GM19463 (cell line): ENCODE measurements at regions not wholly inside any gene's neighbourhood (a gene's known extent, or its start where the extent isn't known, plus 50 kb on each side); places are given as distances from the start of the nearest gene placed in this dataset.
"Not testable (repeated sequence)": the region's sequence is repeated elsewhere in the genome, so short reads cannot be mapped to it uniquely, and the experiment has no call there.

ENCODE experiments used
- ATAC-seq: cut with Tn5 transposase; IDR thresholded peaks from one replicate; pipeline ENCODE4 v1.9.1; 2021; ENCODE audit warnings: mild to moderate bottlenecking, moderate library complexity; ENCODE audit not compliant: unreplicated experiment

- ATAC-seq = no peak
Measured at GRCh38 chr17:71494062-71494855, 626.6 kb upstream of the SOX9 start.

- ATAC-seq = no peak
Measured at GRCh38 chr17:71495420-71495819, 625.4 kb upstream of the SOX9 start.

- no peak for ATAC-seq
Measured at GRCh38 chr17:71496552-71496951, 624.3 kb upstream of the SOX9 start.

GRCh38 chr17:71500761-71501555 is 619.9 kb upstream of the SOX9 start:
- ATAC-seq = no peak

- ATAC-seq = no peak
Measured at GRCh38 chr17:71501711-71502110, 619.1 kb upstream of the SOX9 start.

GRCh38 chr17:71502443-71502842 is 618.4 kb upstream of the SOX9 start:
- ATAC-seq = no peak

GRCh38 chr17:71503710-71504465 is 616.9 kb upstream of the SOX9 start:
- ATAC-seq = no peak

GRCh38 chr17:71505200-71505599 is 615.6 kb upstream of the SOX9 start:
- no peak for ATAC-seq

GRCh38 chr17:71505981-71506380 is 614.8 kb upstream of the SOX9 start:
- ATAC-seq = no peak

- no peak for ATAC-seq
Measured at GRCh38 chr17:71511266-71511995, 609.4 kb upstream of the SOX9 start.

GRCh38 chr17:71513725-71514124 is 607.1 kb upstream of the SOX9 start:
- not testable (repeated sequence) for ATAC-seq

- ATAC-seq = no peak
Measured at GRCh38 chr17:71516149-71516548, 604.7 kb upstream of the SOX9 start.

GRCh38 chr17:71519285-71519684 is 601.5 kb upstream of the SOX9 start:
- no peak for ATAC-seq

GRCh38 chr17:71521724-71522123 is 599.1 kb upstream of the SOX9 start:
- ATAC-seq = no peak

GRCh38 chr17:71522383-71522782 is 598.4 kb upstream of the SOX9 start:
- ATAC-seq = no peak

- ATAC-seq = no peak
Measured at GRCh38 chr17:71527311-71527710, 593.5 kb upstream of the SOX9 start.

GRCh38 chr17:71528210-71528609 is 592.6 kb upstream of the SOX9 start:
- ATAC-seq = no peak

GRCh38 chr17:71530248-71530647 is 590.6 kb upstream of the SOX9 start:
- no peak for ATAC-seq

- no peak for ATAC-seq
Measured at GRCh38 chr17:71535321-71535720, 585.5 kb upstream of the SOX9 start.

GRCh38 chr17:71546419-71546818 is 574.4 kb upstream of the SOX9 start:
- ATAC-seq = no peak

GRCh38 chr17:71547904-71548303 is 572.9 kb upstream of the SOX9 start:
- ATAC-seq = no peak
